NT2/D1 (cell line): ENCODE measurements at regions not wholly inside any gene's neighbourhood (a gene's known extent, or its start where the extent isn't known, plus 50 kb on each side); places are given as distances from the start of the nearest gene placed in this dataset.
A peak's percentile ranks its signal among the peaks of the same experiment; 100 is the strongest.

ENCODE experiments used
- DNase-seq: peaks from one replicate; pipeline ENCODE4 v3.0.0-alpha.2; 2011; ENCODE audit warnings: low read depth, low spot score
- H3K27me3 ChIP-seq: 2 replicates; pipeline ENCODE4 v1.6.0; 2011; ENCODE audit warnings: mild to moderate bottlenecking; ENCODE audit not compliant: insufficient read length, insufficient read depth
- H3K36me3 ChIP-seq: 2 replicates; pipeline ENCODE4 v1.6.1; 2011; ENCODE audit warnings: mild to moderate bottlenecking, low read length, mixed read lengths; ENCODE audit not compliant: insufficient read depth, insufficient read length
- H3K4me1 ChIP-seq: 2 replicates; pipeline ENCODE4 v1.5.1; 2011; ENCODE audit not compliant: insufficient read depth, insufficient read length
- H3K4me3 ChIP-seq: 2 replicates; pipeline ENCODE4 v1.5.1; 2011; ENCODE audit warnings: low read depth; ENCODE audit not compliant: insufficient read length
- H3K9ac ChIP-seq: 2 replicates; pipeline ENCODE4 v1.6.0; 2011; ENCODE audit warnings: low read depth; ENCODE audit not compliant: insufficient read length
- H3K9me3 ChIP-seq: 2 replicates; pipeline ENCODE4 v1.5.1; 2011; ENCODE audit warnings: mild to moderate bottlenecking, low read length; ENCODE audit not compliant: insufficient read depth
- SUZ12 ChIP-seq: IDR thresholded peaks from 2 replicates; pipeline ENCODE4 v1.6.1; 2011; ENCODE audit not compliant: insufficient read length, insufficient read depth; ENCODE audit errors: extremely low read depth
- YY1 ChIP-seq: IDR thresholded peaks from 2 replicates; pipeline ENCODE4 v1.6.1; 2011; ENCODE audit not compliant: insufficient read length, insufficient read depth
- ZNF274 ChIP-seq: IDR thresholded peaks from 2 replicates; pipeline ENCODE4 v1.6.1; 2011; ENCODE audit warnings: mild to moderate bottlenecking, low read depth, low read length

DNA sequence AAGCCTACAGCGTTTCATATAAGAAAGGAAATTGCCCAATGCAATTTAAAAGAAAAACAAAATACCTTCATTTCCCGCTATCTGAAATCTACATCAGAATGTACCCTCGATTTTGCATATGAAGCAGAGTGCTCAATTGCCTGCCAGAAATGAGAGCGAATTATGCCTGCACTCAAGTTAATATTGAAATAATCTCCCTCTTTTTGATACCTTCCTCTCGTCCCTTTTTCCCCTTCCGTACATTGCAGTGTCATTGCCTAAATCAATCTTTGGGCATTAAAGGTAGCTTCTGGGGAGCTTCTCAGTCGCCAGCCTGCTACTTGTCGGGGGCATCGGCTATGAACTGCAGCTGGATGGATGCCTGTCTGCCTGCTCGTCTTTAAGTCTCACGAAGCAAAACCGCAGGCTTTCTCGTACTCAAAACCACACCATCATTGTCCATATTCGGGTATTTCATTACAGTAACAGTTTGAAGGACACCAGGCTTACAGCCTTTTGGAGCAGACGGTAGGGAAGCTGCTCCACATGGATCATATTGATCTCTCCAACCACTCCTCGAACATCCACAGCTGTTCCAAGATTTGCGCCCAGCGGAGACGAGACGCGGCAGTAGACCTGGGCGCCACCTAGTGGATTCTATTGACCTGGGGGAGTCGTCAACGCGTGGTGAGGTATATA, 64.0 kb upstream of the HNRNPA3 start:
- no peaks in the 10 kb centered on the region for H3K9me3 ChIP-seq
- no peaks in the 10 kb centered on the region for H3K4me1 ChIP-seq
- H3K4me3 ChIP-seq, result peak overlapping the region; percentile 13
- no peak for TF ChIP-seq SUZ12
- no peak for TF ChIP-seq YY1
- TF ChIP-seq ZNF274, result no peak
- DNase-seq, result peak; percentile 77
- H3K36me3 ChIP-seq, result no peaks in the 10 kb centered on the region
- peaks cover 9% of the 10 kb centered on the region for H3K27me3 ChIP-seq
- H3K9ac ChIP-seq, result peak overlapping the region; percentile 28

DNA sequence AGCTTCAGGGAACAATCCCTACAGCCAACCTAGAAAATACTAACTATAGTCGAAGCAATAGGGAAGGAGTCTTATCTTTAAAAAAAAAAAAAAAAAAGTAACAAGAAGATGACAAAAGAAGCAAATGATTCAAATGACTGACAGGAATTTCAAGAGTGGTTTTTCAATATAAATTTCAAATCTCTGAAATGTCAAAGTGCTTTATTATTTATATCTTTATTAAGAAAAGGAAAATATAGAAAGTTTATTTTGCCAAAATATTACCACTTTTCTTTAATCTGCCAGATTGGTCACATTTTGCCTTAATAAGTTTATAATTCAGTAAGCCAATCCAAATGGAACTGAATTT, 63.5 kb upstream of the HNRNPA3 start:
- no peak overlapping the region for H3K9ac ChIP-seq
- DNase-seq, result no peak
- peaks cover 9% of the 10 kb centered on the region for H3K27me3 ChIP-seq
- TF ChIP-seq ZNF274 (no peak), YY1 (no peak), SUZ12 (no peak)
- H3K9me3 ChIP-seq, result no peaks in the 10 kb centered on the region
- no peak overlapping the region for H3K4me3 ChIP-seq
- no peaks in the 10 kb centered on the region for H3K36me3 ChIP-seq
- no peaks in the 10 kb centered on the region for H3K4me1 ChIP-seq

- Histone ChIP-seq H3K9me3 (no peaks in the 10 kb centered on the region), H3K4me1 (no peaks in the 10 kb centered on the region), H3K9ac (no peak overlapping the region), H3K27me3 (no peaks in the 10 kb centered on the region), H3K36me3 (no peaks in the 10 kb centered on the region), H3K4me3 (no peak overlapping the region)
- DNase-seq, result no peak
- TF ChIP-seq YY1, result no peak
- no peak for TF ChIP-seq SUZ12
- TF ChIP-seq ZNF274, result no peak
Observed at GRCh38 chr2:177153805-177154204, 58.8 kb upstream of the HNRNPA3 start.

GRCh38 chr2:177154809-177155208, 57.8 kb upstream of the HNRNPA3 start:
- Histone ChIP-seq H3K4me1 (no peaks in the 10 kb centered on the region), H3K9ac (no peak overlapping the region), H3K27me3 (no peaks in the 10 kb centered on the region), H3K9me3 (no peaks in the 10 kb centered on the region), H3K36me3 (no peaks in the 10 kb centered on the region), H3K4me3 (no peak overlapping the region)
- DNase-seq, result no peak
- TF ChIP-seq YY1 (no peak), SUZ12 (no peak), ZNF274 (no peak)

DNA sequence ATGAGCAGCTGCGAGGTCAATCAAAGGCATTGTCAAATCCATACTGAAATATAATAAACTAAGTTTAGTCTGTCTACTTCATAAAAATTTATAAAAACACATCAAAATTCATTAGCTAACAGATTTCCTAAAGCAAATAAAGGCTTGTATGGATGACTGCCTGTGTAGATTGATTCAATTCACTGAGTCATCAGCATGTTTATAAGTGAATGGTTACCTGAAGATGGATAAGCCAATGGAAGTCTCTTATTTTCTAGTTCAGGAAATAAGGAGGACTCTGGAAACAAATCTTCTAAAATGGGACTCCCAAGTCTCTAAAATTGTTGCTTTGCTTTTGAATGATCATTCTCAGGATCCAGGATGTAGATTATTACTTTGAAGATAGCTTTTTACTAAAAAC, 57.0 kb upstream of the HNRNPA3 start:
- DNase-seq, result no peak
- H3K9ac ChIP-seq, result no peak overlapping the region
- H3K4me3 ChIP-seq, result no peak overlapping the region
- H3K4me1 ChIP-seq, result no peaks in the 10 kb centered on the region
- no peaks in the 10 kb centered on the region for H3K9me3 ChIP-seq
- H3K36me3 ChIP-seq, result no peaks in the 10 kb centered on the region
- no peaks in the 10 kb centered on the region for H3K27me3 ChIP-seq
- TF ChIP-seq ZNF274, result no peak
- no peak for TF ChIP-seq SUZ12
- no peak for TF ChIP-seq YY1

GRCh38 chr2:177161741-177162460, 50.7 kb upstream of the HNRNPA3 start:
- H3K9ac ChIP-seq, result no peak overlapping the region
- no peaks in the 10 kb centered on the region for H3K4me1 ChIP-seq
- no peaks in the 10 kb centered on the region for H3K36me3 ChIP-seq
- no peaks in the 10 kb centered on the region for H3K9me3 ChIP-seq
- H3K4me3 ChIP-seq, result no peak overlapping the region
- no peak for DNase-seq
- peaks cover 3% of the 10 kb centered on the region for H3K27me3 ChIP-seq
- TF ChIP-seq YY1 (no peak), ZNF274 (no peak), SUZ12 (no peak)
